ENCODE measurements at regions not wholly inside any gene's neighbourhood (a gene's known extent, or its start where the extent isn't known, plus 50 kb on each side); places are given as distances from the start of the nearest gene placed in this dataset.
A peak's percentile ranks its signal among the peaks of the same experiment; 100 is the strongest.

DNA sequence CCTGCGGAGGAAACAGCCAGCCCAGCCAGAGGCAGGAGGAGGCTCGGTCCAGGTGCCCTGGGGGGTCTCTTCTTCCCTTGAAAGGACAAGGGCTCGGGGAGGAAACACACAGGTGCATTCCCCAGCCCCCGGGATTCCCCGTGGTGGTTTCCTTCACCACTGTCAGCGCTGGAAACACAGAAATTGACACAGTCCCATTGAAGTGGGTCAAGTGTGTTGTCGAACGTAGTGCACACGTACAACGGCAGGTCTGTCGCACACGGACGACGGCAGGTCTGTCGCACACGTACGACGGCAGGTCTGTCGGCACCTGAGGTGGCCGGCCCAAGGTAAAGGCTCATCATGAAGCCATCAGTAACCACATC is 80.9 kb downstream of the DLL1 start:
- H3K9me3 ChIP-seq (ENCODE audit: low read length): no peaks in the 10 kb centered on the region
- H3K4me3 ChIP-seq (ENCODE audit: low read length): no peak overlapping the region
- H3K27me3 ChIP-seq (ENCODE audit: insufficient read depth, low read length, poor library complexity, severe bottlenecking): no peaks in the 10 kb centered on the region
- Mint-ChIP-seq H3K36me3 (no peaks in the 10 kb centered on the region), H3K4me3 (no peak overlapping the region), H3K4me1 (no peaks in the 10 kb centered on the region), H3K27ac (no peak overlapping the region), H3K27me3 (peaks cover 2 to 14% of the 10 kb centered on the region in 2 donors), H3K9me3 (peaks cover 0 to 4% (median 0%) of the 10 kb centered on the region in 5 donors)
- no peaks in the 10 kb centered on the region for H3K36me3 ChIP-seq (ENCODE audit: insufficient read depth, low read length)
- POLR2A ChIA-PET: no interaction called here
- CTCF ChIA-PET: interaction anchor here (0.5 kb wide), 1 partner anchor 323 kb away, joined by 3 read pairs; no protein-coding TSS in a partner anchor
- peak in 1 of 5 donors; percentile 9 for DNase-seq
- no peak overlapping the region for H3K27ac ChIP-seq (ENCODE audit: low read depth, low read length)
- no peaks in the 10 kb centered on the region for H3K4me1 ChIP-seq (ENCODE audit: insufficient read depth, low read length)

GRCh38 chr6:170209354-170210025 is 81.4 kb downstream of the DLL1 start:
- Histone ChIP-seq H3K27ac (ENCODE audit: low read depth, low read length) (no peak overlapping the region), H3K9me3 (ENCODE audit: low read length) (no peaks in the 10 kb centered on the region), H3K36me3 (ENCODE audit: insufficient read depth, low read length) (no peaks in the 10 kb centered on the region), H3K27me3 (ENCODE audit: insufficient read depth, low read length, poor library complexity, severe bottlenecking) (no peaks in the 10 kb centered on the region), H3K4me1 (ENCODE audit: insufficient read depth, low read length) (no peaks in the 10 kb centered on the region), H3K4me3 (ENCODE audit: low read length) (no peak overlapping the region)
- Mint-ChIP-seq H3K36me3 (no peaks in the 10 kb centered on the region), H3K9me3 (peaks cover 0 to 5% (median 0%) of the 10 kb centered on the region in 5 donors), H3K27ac (no peak overlapping the region), H3K4me1 (no peaks in the 10 kb centered on the region), H3K27me3 (peaks cover 2 to 14% of the 10 kb centered on the region in 2 donors), H3K4me3 (no peak overlapping the region)
- ChIA-PET CTCF (no interaction called here), POLR2A (no interaction called here)
- peak in 1 of 5 donors; percentile 36 for DNase-seq

DNA sequence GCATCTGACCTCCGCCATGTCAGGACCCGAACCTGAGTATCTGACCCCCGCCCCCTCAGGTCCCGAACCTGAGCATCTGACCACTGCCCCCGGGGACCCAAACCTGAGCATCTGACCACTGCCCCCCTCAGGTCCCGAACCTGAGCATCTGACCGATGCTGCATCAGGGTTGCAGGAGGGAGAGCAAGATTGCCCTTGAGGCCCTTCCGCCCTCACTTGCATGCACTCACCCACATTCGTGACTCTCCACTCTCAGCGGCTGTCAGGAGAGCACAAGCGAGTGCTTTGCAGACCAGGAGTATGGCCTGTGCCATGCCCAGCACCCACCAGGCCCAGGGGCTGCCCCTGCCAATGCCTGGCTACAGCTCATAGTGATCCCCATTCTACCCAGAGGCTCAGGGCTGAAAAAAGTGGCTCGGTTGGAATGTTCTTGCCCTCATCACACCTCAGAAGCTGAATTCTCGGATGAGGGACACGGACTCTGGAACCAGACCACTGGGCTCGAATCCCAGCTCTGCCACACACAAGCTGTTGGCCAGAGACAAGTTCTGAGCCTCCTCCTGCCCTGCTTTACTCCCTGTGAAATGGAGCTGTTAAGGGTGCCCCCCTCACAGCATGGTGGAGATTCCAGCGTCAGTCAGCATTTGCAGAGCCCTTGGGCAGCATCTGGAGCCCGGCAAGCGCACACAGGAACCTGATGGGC is 82.1 kb downstream of the DLL1 start:
- H3K9me3 ChIP-seq (ENCODE audit: low read length): no peaks in the 10 kb centered on the region
- peaks cover 2 to 14% of the 10 kb centered on the region in 2 donors for H3K27me3 Mint-ChIP-seq
- peaks cover 0 to 5% (median 0%) of the 10 kb centered on the region in 3 donors for H3K36me3 Mint-ChIP-seq
- no peak overlapping the region for H3K27ac Mint-ChIP-seq
- CTCF ChIA-PET: no interaction called here
- no peaks in the 10 kb centered on the region for H3K4me1 ChIP-seq (ENCODE audit: insufficient read depth, low read length)
- H3K36me3 ChIP-seq (ENCODE audit: insufficient read depth, low read length): no peaks in the 10 kb centered on the region
- H3K4me1 Mint-ChIP-seq: no peaks in the 10 kb centered on the region
- H3K4me3 ChIP-seq (ENCODE audit: low read length): no peak overlapping the region
- no peak overlapping the region for H3K4me3 Mint-ChIP-seq
- no peak overlapping the region for H3K27ac ChIP-seq (ENCODE audit: low read depth, low read length)
- POLR2A ChIA-PET: no interaction called here
- DNase-seq: peak in 1 of 5 donors; percentile 42
- no peaks in the 10 kb centered on the region for H3K27me3 ChIP-seq (ENCODE audit: insufficient read depth, low read length, poor library complexity, severe bottlenecking)
- peaks cover 0 to 5% (median 2%) of the 10 kb centered on the region in 5 donors for H3K9me3 Mint-ChIP-seq

DNA sequence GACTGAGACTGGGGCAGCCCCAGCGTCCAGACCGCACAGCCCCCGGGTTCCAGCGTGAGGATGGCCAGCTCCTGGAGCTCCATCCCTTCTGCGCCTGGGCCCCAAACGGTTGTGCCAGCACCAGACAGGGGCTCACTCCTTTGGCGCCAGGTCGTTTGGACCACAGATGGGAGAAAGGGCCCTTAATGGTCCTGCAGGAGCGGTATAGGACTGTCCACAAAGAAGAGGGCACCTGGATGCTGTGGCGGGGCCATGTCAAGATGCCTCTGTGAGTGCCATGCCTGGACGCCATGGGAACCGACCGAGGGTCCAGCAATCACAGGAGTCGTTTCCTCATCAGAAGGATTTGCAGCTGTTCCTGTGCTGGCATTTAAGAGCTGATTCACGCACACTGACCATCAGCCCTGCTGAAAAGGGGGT is 82.7 kb downstream of the DLL1 start:
- Histone ChIP-seq H3K9me3 (ENCODE audit: low read length) (no peaks in the 10 kb centered on the region), H3K4me1 (ENCODE audit: insufficient read depth, low read length) (no peaks in the 10 kb centered on the region), H3K36me3 (ENCODE audit: insufficient read depth, low read length) (no peaks in the 10 kb centered on the region), H3K27ac (ENCODE audit: low read depth, low read length) (no peak overlapping the region), H3K4me3 (ENCODE audit: low read length) (no peak overlapping the region), H3K27me3 (ENCODE audit: insufficient read depth, low read length, poor library complexity, severe bottlenecking) (no peaks in the 10 kb centered on the region)
- H3K36me3 Mint-ChIP-seq: peaks cover 0 to 5% (median 0%) of the 10 kb centered on the region in 3 donors
- H3K27ac Mint-ChIP-seq: no peak overlapping the region
- H3K4me1 Mint-ChIP-seq: no peaks in the 10 kb centered on the region
- peak in 1 of 5 donors; percentile 39 for DNase-seq
- ChIA-PET POLR2A (no interaction called here), CTCF (no interaction called here)
- peaks cover 2 to 14% of the 10 kb centered on the region in 2 donors for H3K27me3 Mint-ChIP-seq
- H3K4me3 Mint-ChIP-seq: no peak overlapping the region
- H3K9me3 Mint-ChIP-seq: peaks cover 0 to 5% (median 2%) of the 10 kb centered on the region in 5 donors

DNA sequence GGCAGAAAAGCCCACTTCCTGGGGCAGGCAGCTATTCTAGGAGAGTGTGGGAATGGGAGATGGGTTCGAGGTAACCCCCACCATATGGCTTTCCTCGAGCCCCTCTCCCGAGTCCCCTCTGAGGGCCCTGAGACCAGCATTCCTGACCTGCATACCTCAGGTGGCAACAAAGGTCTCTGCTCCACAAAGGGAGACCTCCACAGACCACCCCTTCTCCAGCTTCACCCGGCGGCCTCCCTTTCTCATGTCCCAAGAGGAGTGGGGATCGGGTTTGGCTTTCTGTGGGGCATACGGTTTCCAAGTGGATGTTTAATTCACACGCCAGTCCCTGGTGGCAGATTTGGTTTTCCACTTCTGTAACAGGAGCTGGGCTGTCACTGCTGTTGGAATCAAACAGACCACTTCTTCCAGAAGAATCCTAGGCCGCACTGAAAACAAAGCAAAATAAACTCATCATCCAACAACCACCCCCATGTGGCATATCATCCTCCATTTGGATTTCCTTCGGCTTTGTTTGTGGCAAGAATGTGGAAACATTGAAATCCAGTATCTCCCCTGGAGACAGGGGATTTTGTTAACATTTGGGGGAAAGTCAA is 83.2 kb downstream of the DLL1 start:
- no peak overlapping the region for H3K4me3 Mint-ChIP-seq
- H3K9me3 Mint-ChIP-seq: peaks cover 0 to 5% (median 3%) of the 10 kb centered on the region in 5 donors
- Histone ChIP-seq H3K9me3 (ENCODE audit: low read length) (no peaks in the 10 kb centered on the region), H3K27ac (ENCODE audit: low read depth, low read length) (no peak overlapping the region), H3K4me1 (ENCODE audit: insufficient read depth, low read length) (no peaks in the 10 kb centered on the region), H3K36me3 (ENCODE audit: insufficient read depth, low read length) (no peaks in the 10 kb centered on the region), H3K27me3 (ENCODE audit: insufficient read depth, low read length, poor library complexity, severe bottlenecking) (no peaks in the 10 kb centered on the region), H3K4me3 (ENCODE audit: low read length) (no peak overlapping the region)
- DNase-seq: peak in 1 of 5 donors; percentile 30
- no peaks in the 10 kb centered on the region for H3K4me1 Mint-ChIP-seq
- POLR2A ChIA-PET: no interaction called here
- H3K27me3 Mint-ChIP-seq: peaks cover 2 to 14% of the 10 kb centered on the region in 2 donors
- H3K36me3 Mint-ChIP-seq: peaks cover 0 to 5% (median 0%) of the 10 kb centered on the region in 3 donors
- CTCF ChIA-PET: no interaction called here
- no peak overlapping the region for H3K27ac Mint-ChIP-seq

- H3K9me3 Mint-ChIP-seq: peaks cover 2 to 5% (median 3%) of the 10 kb centered on the region in 5 donors
- POLR2A ChIA-PET: no interaction called here
- DNase-seq: peak in 1 of 5 donors; percentile 29
- Histone ChIP-seq H3K9me3 (ENCODE audit: low read length) (no peaks in the 10 kb centered on the region), H3K4me3 (ENCODE audit: low read length) (no peak overlapping the region), H3K36me3 (ENCODE audit: insufficient read depth, low read length) (no peaks in the 10 kb centered on the region), H3K27me3 (ENCODE audit: insufficient read depth, low read length, poor library complexity, severe bottlenecking) (no peaks in the 10 kb centered on the region), H3K4me1 (ENCODE audit: insufficient read depth, low read length) (no peaks in the 10 kb centered on the region), H3K27ac (ENCODE audit: low read depth, low read length) (no peak overlapping the region)
- no peaks in the 10 kb centered on the region for H3K4me1 Mint-ChIP-seq
- H3K36me3 Mint-ChIP-seq: peaks cover 0 to 5% (median 0%) of the 10 kb centered on the region in 3 donors
- no peak overlapping the region for H3K27ac Mint-ChIP-seq
- no peak overlapping the region for H3K4me3 Mint-ChIP-seq
- peaks cover 2 to 14% of the 10 kb centered on the region in 2 donors for H3K27me3 Mint-ChIP-seq
- CTCF ChIA-PET: no interaction called here
Observed at GRCh38 chr6:170206851-170207431, 83.9 kb downstream of the DLL1 start.

GRCh38 chr6:170206317-170206621 is 84.6 kb downstream of the DLL1 start:
- no peak overlapping the region for H3K27ac Mint-ChIP-seq
- peak in 1 of 5 donors; percentile 2 for DNase-seq

More at GRCh38 chr6:170206317-170206621, 84.6 kb downstream of the DLL1 start:
- no peak overlapping the region for H3K27ac ChIP-seq (ENCODE audit: low read depth, low read length)
- H3K4me1 Mint-ChIP-seq: no peaks in the 10 kb centered on the region
- no peaks in the 10 kb centered on the region for H3K9me3 ChIP-seq (ENCODE audit: low read length)
- no peaks in the 10 kb centered on the region for H3K27me3 ChIP-seq (ENCODE audit: insufficient read depth, low read length, poor library complexity, severe bottlenecking)
- ChIA-PET POLR2A (no interaction called here), CTCF (no interaction called here)
- no peaks in the 10 kb centered on the region for H3K4me1 ChIP-seq (ENCODE audit: insufficient read depth, low read length)
- no peak overlapping the region for H3K4me3 ChIP-seq (ENCODE audit: low read length)
- peaks cover 0 to 5% (median 0%) of the 10 kb centered on the region in 3 donors for H3K36me3 Mint-ChIP-seq
- H3K9me3 Mint-ChIP-seq: peaks cover 2 to 5% (median 3%) of the 10 kb centered on the region in 5 donors
- no peaks in the 10 kb centered on the region for H3K36me3 ChIP-seq (ENCODE audit: insufficient read depth, low read length)
- peaks cover 3 to 14% of the 10 kb centered on the region in 2 donors for H3K27me3 Mint-ChIP-seq
- no peak overlapping the region for H3K4me3 Mint-ChIP-seq

All from CD8-positive, alpha-beta memory T cell (primary cell).